Thyroid gland (tissue), 4 donors: ENCODE measurements at regions not wholly inside any gene's neighbourhood (a gene's known extent, or its start where the extent isn't known, plus 50 kb on each side); places are given as distances from the start of the nearest gene placed in this dataset.

Experiments
- DNase-seq, 2 donors: peaks; one replicate each; pipeline ENCODE4 v3.0.0-alpha.2; 2019
- H3K27ac ChIP-seq, 3 donors: fragments of 200-600 bp; sonication (generic); 1 replicate in 2 of 3; 2 replicates in 1 of 3; pipeline ENCODE4 v1.5.1; 2016 to 2019; ENCODE audit warnings: mild to moderate bottlenecking in 1 of 3, moderate library complexity in 1 of 3
- H3K27me3 ChIP-seq: fragments of 200-600 bp; sonication (generic); one replicate; pipeline ENCODE4 v1.5.1; 2019
- H3K36me3 ChIP-seq, 2 donors: fragments of 200-600 bp; sonication (generic); one replicate each; pipeline ENCODE4 v1.5.1; 2016 to 2019
- H3K4me1 ChIP-seq, 2 donors: fragments of 200-600 bp; sonication (generic); one replicate each; pipeline ENCODE4 v1.5.1; 2017 to 2019
- H3K4me3 ChIP-seq, 3 donors: fragments of 200-600 bp; sonication (generic); replicated peaks in 1 of 3; 1 replicate in 2 of 3; 2 replicates in 1 of 3; pipeline ENCODE4 v1.5.1; 2016; ENCODE audit warnings: mild to moderate bottlenecking in 1 of 3
- H3K9me3 ChIP-seq: fragments of 200-600 bp; sonication (generic); one replicate; pipeline ENCODE4 v1.5.1; 2017
- POLR2A ChIP-seq, 2 donors: fragments of 450-650 bp; IDR thresholded peaks; one replicate each; pipeline ENCODE4 v1.6.1; 2017; ENCODE audit warnings: antibody characterized with exemption in 2 of 2, mild to moderate bottlenecking in 2 of 2, moderate library complexity in 1 of 2
- WGBS, 2 donors: methylation state at CpG; one replicate each; pipeline ENCODE4 v1.1.5; 2017; 5-methylcytosine and 5-hydroxymethylcytosine counted together
- intact Hi-C: fragments of 100-400 bp; cut with DNase I; formaldehyde crosslinking; loops from one replicate; pipeline ENCODE4 v1.15.1; 2023
- TF ChIP-seq, protein P1 (sequence below), 6 experiments: fragments of 200-600 bp in 3 of 6; fragments of 450-650 bp in 3 of 6; sonication (generic) in 3 of 6; IDR thresholded peaks; one replicate each; pipeline ENCODE4 v1.5.1; 2016 to 2019; ENCODE audit warnings: antibody characterized with exemption in 6 of 6, mild to moderate bottlenecking in 2 of 6, inconsistent platforms in 1 of 6, moderate library complexity in 1 of 6

DNA sequence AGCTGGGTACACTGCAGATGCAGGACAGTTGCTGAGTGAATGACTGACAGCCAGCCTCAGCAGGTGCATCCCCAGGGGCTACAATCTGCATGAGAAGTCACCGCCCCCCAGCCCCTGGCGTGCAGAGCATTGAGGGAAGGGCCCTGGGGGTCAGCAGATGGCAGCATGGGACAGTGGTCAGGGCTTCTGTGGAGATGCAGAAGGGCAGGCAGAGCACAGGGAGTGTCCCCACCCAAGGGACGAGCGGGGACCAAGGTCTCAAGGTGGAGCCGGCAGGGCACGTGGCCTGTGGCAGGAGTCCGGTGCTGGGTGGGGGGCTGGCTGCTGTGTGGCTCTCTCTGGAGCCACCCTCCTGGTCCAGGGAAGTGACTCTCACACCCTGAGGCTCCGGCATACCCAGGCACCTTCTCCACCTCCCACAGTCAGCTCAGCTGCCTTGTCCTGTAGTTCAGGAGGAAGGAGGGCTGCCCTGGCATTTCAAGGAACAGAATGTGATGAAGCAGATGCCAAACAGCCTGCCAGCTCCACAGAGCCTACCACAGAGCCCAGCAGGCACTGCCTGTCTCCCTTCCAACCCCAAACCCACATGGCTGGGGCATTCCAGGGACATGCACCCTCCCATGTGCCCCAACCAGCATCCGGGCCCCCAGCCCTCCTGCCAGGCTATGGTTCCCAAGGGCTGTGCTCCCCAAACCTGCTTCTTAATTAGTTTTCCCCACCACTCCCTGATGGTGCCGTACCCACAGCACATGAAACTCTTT lies 114.5 kb downstream of the TMEM130 start:
- DNase-seq, result no peak
- intact Hi-C loops, result no loop called here
- TF ChIP-seq POLR2A (IDR thresholded peaks at IDR 0.05), result no peak
- TF ChIP-seq, protein P1, sequence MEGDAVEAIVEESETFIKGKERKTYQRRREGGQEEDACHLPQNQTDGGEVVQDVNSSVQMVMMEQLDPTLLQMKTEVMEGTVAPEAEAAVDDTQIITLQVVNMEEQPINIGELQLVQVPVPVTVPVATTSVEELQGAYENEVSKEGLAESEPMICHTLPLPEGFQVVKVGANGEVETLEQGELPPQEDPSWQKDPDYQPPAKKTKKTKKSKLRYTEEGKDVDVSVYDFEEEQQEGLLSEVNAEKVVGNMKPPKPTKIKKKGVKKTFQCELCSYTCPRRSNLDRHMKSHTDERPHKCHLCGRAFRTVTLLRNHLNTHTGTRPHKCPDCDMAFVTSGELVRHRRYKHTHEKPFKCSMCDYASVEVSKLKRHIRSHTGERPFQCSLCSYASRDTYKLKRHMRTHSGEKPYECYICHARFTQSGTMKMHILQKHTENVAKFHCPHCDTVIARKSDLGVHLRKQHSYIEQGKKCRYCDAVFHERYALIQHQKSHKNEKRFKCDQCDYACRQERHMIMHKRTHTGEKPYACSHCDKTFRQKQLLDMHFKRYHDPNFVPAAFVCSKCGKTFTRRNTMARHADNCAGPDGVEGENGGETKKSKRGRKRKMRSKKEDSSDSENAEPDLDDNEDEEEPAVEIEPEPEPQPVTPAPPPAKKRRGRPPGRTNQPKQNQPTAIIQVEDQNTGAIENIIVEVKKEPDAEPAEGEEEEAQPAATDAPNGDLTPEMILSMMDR (IDR thresholded peaks at IDR 0.05), result no peak
- Histone ChIP-seq H3K9me3 (no peaks in the 10 kb centered on the region), H3K27ac (no peak overlapping the region), H3K36me3 (no peaks in the 10 kb centered on the region), H3K4me3 (no peak overlapping the region), H3K4me1 (no peaks in the 10 kb centered on the region), H3K27me3 (no peaks in the 10 kb centered on the region)
- WGBS, 2 donors, result 70 to 83% methylated on average over 2 to 7 of the region's 10 CpGs

DNA sequence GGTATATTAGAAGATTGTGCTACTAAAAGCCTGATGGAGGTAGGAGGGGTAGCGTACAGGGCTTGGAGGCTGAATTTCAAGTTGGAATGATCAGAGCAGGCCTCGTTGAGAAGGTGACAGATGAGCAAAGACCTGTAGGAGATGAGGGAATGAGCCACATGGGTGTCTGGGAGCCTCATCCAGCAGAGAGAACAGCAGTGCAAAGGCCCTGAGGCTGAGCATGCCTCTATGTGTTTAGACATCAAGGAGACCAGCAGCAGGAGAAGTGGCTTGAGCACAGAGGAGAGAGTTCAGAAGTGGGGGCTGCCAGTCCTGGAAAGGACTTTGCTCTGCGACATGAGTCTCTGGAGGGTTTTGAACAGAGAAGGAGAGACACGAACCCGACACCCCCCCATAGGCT lies 111.7 kb downstream of the TMEM130 start:
- Histone ChIP-seq H3K9me3 (no peaks in the 10 kb centered on the region), H3K36me3 (no peaks in the 10 kb centered on the region), H3K27ac (no peak overlapping the region), H3K4me1 (no peaks in the 10 kb centered on the region), H3K27me3 (no peaks in the 10 kb centered on the region), H3K4me3 (no peak overlapping the region)
- intact Hi-C loops, result no loop called here
- no peak for DNase-seq
- TF ChIP-seq POLR2A (IDR thresholded peaks at IDR 0.05), result no peak
- TF ChIP-seq, protein P1 (IDR thresholded peaks at IDR 0.05), result no peak
- 90 to 94% methylated on average over 5 of the region's 5 CpGs for WGBS, 2 donors

DNA sequence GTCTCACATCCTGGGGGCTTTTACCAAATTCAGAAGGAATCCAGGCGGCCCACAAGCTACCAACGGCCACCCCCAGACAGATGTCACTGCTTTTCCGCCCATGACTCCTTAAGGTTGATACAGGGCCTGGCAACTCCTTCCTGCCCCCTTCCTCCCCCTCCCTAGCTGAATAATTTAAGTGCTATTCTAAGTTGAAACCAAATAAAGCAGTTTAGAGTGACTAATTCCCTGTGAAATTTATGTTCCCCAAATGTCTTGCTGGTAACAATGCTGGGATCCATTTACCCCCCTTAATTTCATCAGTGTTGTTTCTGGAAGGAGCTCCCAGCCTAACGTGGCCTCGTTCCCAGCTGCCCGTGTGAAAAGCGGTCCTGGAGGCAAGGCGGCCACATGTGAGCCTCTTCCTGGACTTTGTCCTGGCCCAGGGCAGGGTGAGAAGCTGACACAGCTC lies 109.6 kb downstream of the TMEM130 start:
- Histone ChIP-seq H3K4me1 (no peaks in the 10 kb centered on the region), H3K9me3 (no peaks in the 10 kb centered on the region), H3K36me3 (no peaks in the 10 kb centered on the region), H3K27ac (no peak overlapping the region), H3K4me3 (no peak overlapping the region), H3K27me3 (no peaks in the 10 kb centered on the region)
- WGBS, 2 donors, result 53 to 61% methylated on average over 8 of the region's 8 CpGs
- intact Hi-C loops, result no loop called here
- DNase-seq, result no peak
- TF ChIP-seq, protein P1 (IDR thresholded peaks at IDR 0.05), result no peak
- TF ChIP-seq POLR2A (IDR thresholded peaks at IDR 0.05), result no peak

DNA sequence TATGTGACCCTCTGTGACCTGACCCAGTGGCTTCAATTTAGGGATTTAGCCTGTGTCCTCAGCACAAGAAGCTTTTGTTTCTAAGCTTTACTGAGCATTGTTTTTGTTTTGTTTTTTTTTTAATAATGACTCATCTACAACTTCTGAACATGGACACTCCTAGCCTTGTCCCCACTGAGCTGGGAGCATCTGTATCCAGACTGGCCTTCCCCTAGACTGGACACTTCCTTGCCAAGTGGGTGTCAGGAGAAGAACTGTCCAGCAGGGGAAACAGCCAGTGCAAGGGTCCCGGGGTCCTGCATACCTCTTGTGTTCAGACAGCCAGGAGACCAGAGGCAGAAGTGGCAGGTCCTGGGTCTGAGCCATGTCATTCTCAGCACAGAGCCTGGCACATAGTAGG lies 108.6 kb downstream of the TMEM130 start:
- 93% methylated on average over 1 of the region's 1 CpG; no CpG with 5 or more reads in 1 of the 2 donors for WGBS, 2 donors
- Histone ChIP-seq H3K4me1 (no peaks in the 10 kb centered on the region), H3K4me3 (no peak overlapping the region), H3K27me3 (no peaks in the 10 kb centered on the region), H3K27ac (no peak overlapping the region), H3K36me3 (no peaks in the 10 kb centered on the region), H3K9me3 (no peaks in the 10 kb centered on the region)
- intact Hi-C loops, result no loop called here
- no peak for DNase-seq
- TF ChIP-seq POLR2A (IDR thresholded peaks at IDR 0.05), result no peak
- TF ChIP-seq, protein P1 (IDR thresholded peaks at IDR 0.05), result no peak

DNA sequence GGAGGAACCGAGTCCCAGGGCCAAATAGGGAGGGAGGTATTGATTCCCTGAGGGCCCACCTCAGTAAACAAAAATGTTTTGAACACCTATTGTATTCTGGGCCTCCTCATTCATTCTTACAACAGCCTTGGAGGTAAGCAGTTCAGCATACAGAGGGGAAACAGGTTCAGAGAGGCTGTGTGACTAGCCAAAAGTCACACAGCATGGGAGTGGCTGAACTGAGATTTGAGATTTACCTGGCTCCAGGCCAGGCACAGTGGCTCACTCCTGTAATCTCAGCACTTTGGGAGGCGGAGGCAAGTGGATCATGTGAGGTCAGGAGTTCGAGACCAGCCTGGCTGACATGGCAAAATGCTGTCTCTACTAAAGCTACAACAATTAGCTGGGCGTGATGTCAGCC lies 107.2 kb downstream of the TMEM130 start:
- H3K36me3 ChIP-seq, result no peaks in the 10 kb centered on the region

More for the DNA sequence above, 107.2 kb downstream of the TMEM130 start:
- TF ChIP-seq, protein P1 (IDR thresholded peaks at IDR 0.05), result no peak
- no peak for TF ChIP-seq POLR2A (IDR thresholded peaks at IDR 0.05)
- H3K9me3 ChIP-seq, result no peaks in the 10 kb centered on the region
- intact Hi-C loops, result no loop called here
- H3K4me3 ChIP-seq, result no peak overlapping the region
- H3K27ac ChIP-seq, result no peak overlapping the region
- H3K27me3 ChIP-seq, result no peaks in the 10 kb centered on the region
- 56 to 67% methylated on average over 4 of the region's 4 CpGs for WGBS, 2 donors
- H3K4me1 ChIP-seq, result no peaks in the 10 kb centered on the region
- DNase-seq, result no peak
